GM21528 (cell line): ENCODE measurements at regions not wholly inside any gene's neighbourhood (a gene's known extent, or its start where the extent isn't known, plus 50 kb on each side); places are given as distances from the start of the nearest gene placed in this dataset.
"Not testable (repeated sequence)": the region's sequence is repeated elsewhere in the genome, so short reads cannot be mapped to it uniquely, and the experiment has no call there.

Source experiments
- ATAC-seq: cut with Tn5 transposase; IDR thresholded peaks from one replicate; pipeline ENCODE4 v1.9.1; 2021; ENCODE audit warnings: mild to moderate bottlenecking, moderate library complexity; ENCODE audit not compliant: unreplicated experiment, low FRiP score

- no peak for ATAC-seq
Observed at GRCh38 chr3:191808073-191808472, 347.1 kb downstream of the PYDC2 start.

- ATAC-seq = no peak
Observed at GRCh38 chr3:191809326-191809949, 348.5 kb downstream of the PYDC2 start.

GRCh38 chr3:191813245-191813644 lies 352.3 kb downstream of the PYDC2 start:
- ATAC-seq = no peak

GRCh38 chr3:191848818-191849217 lies 387.9 kb downstream of the PYDC2 start:
- ATAC-seq = no peak

- no peak for ATAC-seq
Observed at GRCh38 chr3:191859531-191859930, 398.6 kb downstream of the PYDC2 start.

- no peak for ATAC-seq
Observed at GRCh38 chr3:191869738-191870415, 408.9 kb downstream of the PYDC2 start.

GRCh38 chr3:191873736-191874135 lies 412.8 kb downstream of the PYDC2 start:
- ATAC-seq = no peak

- ATAC-seq = no peak
Observed at GRCh38 chr3:191882289-191882688, 421.3 kb downstream of the PYDC2 start.

GRCh38 chr3:191884132-191884531 lies 423.2 kb downstream of the PYDC2 start:
- no peak for ATAC-seq

- no peak for ATAC-seq
Observed at GRCh38 chr3:191889106-191889505, 428.1 kb downstream of the PYDC2 start.

- ATAC-seq = no peak
Observed at GRCh38 chr3:191889756-191890155, 428.8 kb downstream of the PYDC2 start.

- ATAC-seq = no peak
Observed at GRCh38 chr3:191894406-191894805, 433.4 kb downstream of the PYDC2 start.

- ATAC-seq = no peak
Observed at GRCh38 chr3:191901741-191902140, 440.8 kb downstream of the PYDC2 start.

GRCh38 chr3:191912616-191913204 lies 451.7 kb downstream of the PYDC2 start:
- ATAC-seq = no peak

GRCh38 chr3:191915712-191916111 lies 454.7 kb downstream of the PYDC2 start:
- ATAC-seq = no peak

- ATAC-seq = no peak
Observed at GRCh38 chr3:191919491-191920026, 458.6 kb downstream of the PYDC2 start.

- no peak for ATAC-seq
Observed at GRCh38 chr3:191922570-191922969, 461.6 kb downstream of the PYDC2 start.

- ATAC-seq = not testable (repeated sequence)
Observed at GRCh38 chr3:191927183-191927817, 466.3 kb downstream of the PYDC2 start.

GRCh38 chr3:191927998-191928397 lies 467.0 kb downstream of the PYDC2 start:
- ATAC-seq = not testable (repeated sequence)

- no peak for ATAC-seq
Observed at GRCh38 chr3:191944835-191945234, 483.9 kb downstream of the PYDC2 start.

- ATAC-seq = no peak
Observed at GRCh38 chr3:191952186-191952585, 491.2 kb downstream of the PYDC2 start.
